ENCODE measurements at regions not wholly inside any gene's neighbourhood (a gene's known extent, or its start where the extent isn't known, plus 50 kb on each side); places are given as distances from the start of the nearest gene placed in this dataset.

DNA sequence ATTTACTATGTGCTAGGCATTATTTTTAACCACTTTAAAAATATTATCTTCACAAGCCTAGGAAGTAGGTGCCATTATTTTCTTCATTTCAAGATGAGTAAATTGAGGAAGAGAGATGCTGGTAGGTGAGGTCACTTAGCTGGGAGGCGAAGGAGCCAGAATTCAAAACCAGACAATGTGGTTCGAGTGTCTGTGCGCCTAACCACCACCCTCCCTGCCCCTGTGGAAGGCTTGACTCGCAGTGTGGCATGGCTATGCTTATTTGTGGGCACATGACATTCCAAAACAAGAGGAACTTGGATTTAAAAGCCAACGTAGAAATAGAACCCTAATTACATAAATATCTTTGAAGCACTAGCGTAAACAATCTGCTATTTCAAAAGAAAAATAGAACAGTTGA is 226.6 kb upstream of the PITX2 start:
- TF ChIP-seq POLR2A (IDR thresholded peaks at IDR 0.05): no peak
- TF ChIP-seq, protein P1, sequence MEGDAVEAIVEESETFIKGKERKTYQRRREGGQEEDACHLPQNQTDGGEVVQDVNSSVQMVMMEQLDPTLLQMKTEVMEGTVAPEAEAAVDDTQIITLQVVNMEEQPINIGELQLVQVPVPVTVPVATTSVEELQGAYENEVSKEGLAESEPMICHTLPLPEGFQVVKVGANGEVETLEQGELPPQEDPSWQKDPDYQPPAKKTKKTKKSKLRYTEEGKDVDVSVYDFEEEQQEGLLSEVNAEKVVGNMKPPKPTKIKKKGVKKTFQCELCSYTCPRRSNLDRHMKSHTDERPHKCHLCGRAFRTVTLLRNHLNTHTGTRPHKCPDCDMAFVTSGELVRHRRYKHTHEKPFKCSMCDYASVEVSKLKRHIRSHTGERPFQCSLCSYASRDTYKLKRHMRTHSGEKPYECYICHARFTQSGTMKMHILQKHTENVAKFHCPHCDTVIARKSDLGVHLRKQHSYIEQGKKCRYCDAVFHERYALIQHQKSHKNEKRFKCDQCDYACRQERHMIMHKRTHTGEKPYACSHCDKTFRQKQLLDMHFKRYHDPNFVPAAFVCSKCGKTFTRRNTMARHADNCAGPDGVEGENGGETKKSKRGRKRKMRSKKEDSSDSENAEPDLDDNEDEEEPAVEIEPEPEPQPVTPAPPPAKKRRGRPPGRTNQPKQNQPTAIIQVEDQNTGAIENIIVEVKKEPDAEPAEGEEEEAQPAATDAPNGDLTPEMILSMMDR (IDR thresholded peaks at IDR 0.05): no peak
